ENCODE measurements at regions not wholly inside any gene's neighbourhood (a gene's known extent, or its start where the extent isn't known, plus 50 kb on each side); places are given as distances from the start of the nearest gene placed in this dataset.

DNA sequence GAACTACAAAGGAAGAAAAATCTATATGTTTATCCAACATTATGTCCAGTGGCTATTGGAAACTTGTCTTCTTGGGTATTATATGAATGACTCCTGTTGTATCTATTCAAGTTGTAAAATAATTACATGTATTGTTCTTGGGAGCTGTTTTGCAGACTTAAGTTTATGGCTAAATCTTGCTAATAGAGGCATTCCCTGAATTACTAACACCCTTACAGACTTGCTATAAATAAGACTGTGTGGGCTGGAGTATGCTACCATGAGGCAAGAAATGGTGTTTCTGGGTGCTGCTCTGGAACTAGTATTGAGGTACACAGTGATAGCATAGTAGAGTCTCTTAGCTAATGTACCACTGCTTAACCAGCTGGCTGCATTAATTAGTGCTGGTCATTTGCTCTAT, 155.1 kb downstream of the HIPK3 start:
- DNase-seq (ENCODE audit: low read depth) = peak; percentile 9

- no peak for DNase-seq (ENCODE audit: low read depth)
Observed at GRCh38 chr11:33411751-33412150, 154.6 kb downstream of the HIPK3 start.

DNA sequence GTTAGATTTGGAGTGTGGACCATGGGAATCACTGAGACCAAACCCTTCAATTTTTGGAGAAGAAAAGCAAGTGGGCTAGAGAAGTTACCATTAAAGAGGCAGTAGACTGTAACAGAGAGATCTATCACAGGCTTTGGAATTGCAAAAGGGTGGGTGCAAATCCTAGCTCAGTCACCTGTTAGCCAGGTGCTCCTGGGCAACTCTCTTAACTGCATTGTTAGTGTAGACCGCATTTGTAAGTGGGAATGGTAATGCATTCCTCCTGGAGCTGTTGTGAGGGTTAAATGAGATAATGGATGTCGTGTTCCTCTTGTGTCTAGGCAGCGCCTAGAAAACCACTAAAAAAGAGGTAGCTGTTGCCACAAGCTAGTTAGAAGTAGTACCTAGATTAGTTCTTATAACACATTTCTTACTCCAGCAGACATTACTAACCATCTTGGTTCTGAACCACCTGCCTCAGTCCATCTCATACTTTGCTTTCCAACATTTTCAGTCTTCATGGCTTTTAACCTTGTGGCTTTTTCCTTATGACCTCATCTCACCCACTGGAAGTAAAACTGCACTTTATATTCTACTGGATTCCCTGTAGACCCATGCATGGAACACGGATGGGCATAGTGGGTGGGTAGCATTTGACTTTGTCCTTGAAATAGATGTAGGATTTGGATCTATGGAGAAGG, 153.0 kb downstream of the HIPK3 start:
- DNase-seq (ENCODE audit: low read depth) = no peak
